ENCODE measurements at regions not wholly inside any gene's neighbourhood (a gene's known extent, or its start where the extent isn't known, plus 50 kb on each side); places are given as distances from the start of the nearest gene placed in this dataset.

- TF ChIP-seq CTCF (IDR thresholded peaks at IDR 0.05; ENCODE audit: low read length) (no peak), EZH2phosphoT487 (IDR thresholded peaks at IDR 0.05; ENCODE audit: low read length) (no peak), EZH2 (optimal IDR thresholded peaks at IDR 0.05; ENCODE audit: low read depth, low read length) (no peak)
These were observed 842.3 kb downstream of the BCL11A start for GRCh38 chr2:59711121-59711520.

Data from MM.1S (cell line).